ENCODE measurements at regions not wholly inside any gene's neighbourhood (a gene's known extent, or its start where the extent isn't known, plus 50 kb on each side); places are given as distances from the start of the nearest gene placed in this dataset.

DNA sequence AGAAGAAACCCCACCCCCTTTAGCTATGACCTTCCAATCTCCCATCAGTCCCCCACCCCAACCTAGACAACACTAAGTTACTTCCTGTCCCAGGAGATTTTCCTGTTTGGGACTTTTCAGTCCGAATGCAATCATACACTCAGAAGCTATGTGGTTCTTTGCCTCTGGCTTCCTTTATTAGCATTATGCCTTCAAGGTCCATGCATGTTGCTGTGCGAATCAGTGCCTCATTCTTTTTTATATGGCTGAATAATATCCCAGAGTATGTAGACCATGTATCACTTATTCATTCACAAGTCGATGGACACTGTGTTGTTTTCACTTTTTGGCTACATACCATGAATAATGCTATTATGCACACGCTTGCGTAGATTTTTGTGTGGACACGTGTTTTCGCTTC is 292.1 kb upstream of the HDAC4 start:
- no peak for DNase-seq (ENCODE audit: low read depth)
- TF ChIP-seq, protein P1, sequence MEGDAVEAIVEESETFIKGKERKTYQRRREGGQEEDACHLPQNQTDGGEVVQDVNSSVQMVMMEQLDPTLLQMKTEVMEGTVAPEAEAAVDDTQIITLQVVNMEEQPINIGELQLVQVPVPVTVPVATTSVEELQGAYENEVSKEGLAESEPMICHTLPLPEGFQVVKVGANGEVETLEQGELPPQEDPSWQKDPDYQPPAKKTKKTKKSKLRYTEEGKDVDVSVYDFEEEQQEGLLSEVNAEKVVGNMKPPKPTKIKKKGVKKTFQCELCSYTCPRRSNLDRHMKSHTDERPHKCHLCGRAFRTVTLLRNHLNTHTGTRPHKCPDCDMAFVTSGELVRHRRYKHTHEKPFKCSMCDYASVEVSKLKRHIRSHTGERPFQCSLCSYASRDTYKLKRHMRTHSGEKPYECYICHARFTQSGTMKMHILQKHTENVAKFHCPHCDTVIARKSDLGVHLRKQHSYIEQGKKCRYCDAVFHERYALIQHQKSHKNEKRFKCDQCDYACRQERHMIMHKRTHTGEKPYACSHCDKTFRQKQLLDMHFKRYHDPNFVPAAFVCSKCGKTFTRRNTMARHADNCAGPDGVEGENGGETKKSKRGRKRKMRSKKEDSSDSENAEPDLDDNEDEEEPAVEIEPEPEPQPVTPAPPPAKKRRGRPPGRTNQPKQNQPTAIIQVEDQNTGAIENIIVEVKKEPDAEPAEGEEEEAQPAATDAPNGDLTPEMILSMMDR (IDR thresholded peaks at IDR 0.05; ENCODE audit: insufficient read depth, low read depth, low read length), result no peak
- H3K4me3 ChIP-seq (ENCODE audit: low read depth, low read length), result no peak overlapping the region

DNA sequence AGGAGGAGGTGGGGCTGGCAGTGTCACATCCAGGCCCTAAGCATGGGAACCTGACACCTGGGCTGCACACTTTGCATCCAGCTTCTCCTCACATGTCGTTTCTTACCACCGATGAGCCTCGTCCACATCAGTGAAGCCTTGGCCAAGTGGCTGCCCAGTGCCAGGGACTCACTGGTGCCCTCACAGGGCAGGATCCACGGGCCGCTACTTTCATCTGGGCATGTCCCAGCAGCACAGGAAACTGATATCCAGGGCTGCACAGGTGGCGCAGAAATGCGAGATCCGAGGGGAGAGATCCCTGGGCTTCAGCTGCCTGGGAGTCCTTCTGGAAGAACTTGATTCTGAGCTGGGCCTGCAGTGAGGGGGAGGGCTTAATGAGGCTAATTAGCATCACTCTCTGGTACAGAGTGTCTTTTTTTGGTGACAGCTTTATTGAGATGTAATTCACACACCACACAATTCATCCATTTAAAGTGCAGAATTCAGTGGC is 291.6 kb upstream of the HDAC4 start:
- TF ChIP-seq, protein P1 (IDR thresholded peaks at IDR 0.05; ENCODE audit: insufficient read depth, low read depth, low read length), result no peak
- no peak for DNase-seq (ENCODE audit: low read depth)
- H3K4me3 ChIP-seq (ENCODE audit: low read depth, low read length), result no peak overlapping the region

DNA sequence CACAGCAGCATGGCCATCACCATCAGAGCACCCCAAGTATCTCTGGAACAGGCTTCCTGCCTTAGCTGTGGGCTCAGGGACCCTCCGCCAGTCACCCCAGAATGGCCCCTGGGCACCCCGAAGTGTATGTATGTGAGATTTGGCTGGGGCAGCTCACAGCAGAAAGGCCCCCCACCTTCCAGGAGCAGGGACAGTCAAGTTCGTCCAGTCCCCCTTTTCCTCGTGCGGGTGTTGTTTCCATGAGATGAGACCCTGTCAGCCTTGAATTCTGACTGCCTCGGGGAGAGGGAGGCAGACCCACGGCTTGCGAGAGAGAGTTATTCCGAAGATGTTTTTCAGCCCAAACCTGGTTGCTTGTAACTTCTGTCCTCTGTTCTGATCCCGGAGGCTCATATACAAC is 290.9 kb upstream of the HDAC4 start:
- TF ChIP-seq, protein P1 (IDR thresholded peaks at IDR 0.05; ENCODE audit: insufficient read depth, low read depth, low read length), result no peak
- H3K4me3 ChIP-seq (ENCODE audit: low read depth, low read length), result no peak overlapping the region
- no peak for DNase-seq (ENCODE audit: low read depth)

DNA sequence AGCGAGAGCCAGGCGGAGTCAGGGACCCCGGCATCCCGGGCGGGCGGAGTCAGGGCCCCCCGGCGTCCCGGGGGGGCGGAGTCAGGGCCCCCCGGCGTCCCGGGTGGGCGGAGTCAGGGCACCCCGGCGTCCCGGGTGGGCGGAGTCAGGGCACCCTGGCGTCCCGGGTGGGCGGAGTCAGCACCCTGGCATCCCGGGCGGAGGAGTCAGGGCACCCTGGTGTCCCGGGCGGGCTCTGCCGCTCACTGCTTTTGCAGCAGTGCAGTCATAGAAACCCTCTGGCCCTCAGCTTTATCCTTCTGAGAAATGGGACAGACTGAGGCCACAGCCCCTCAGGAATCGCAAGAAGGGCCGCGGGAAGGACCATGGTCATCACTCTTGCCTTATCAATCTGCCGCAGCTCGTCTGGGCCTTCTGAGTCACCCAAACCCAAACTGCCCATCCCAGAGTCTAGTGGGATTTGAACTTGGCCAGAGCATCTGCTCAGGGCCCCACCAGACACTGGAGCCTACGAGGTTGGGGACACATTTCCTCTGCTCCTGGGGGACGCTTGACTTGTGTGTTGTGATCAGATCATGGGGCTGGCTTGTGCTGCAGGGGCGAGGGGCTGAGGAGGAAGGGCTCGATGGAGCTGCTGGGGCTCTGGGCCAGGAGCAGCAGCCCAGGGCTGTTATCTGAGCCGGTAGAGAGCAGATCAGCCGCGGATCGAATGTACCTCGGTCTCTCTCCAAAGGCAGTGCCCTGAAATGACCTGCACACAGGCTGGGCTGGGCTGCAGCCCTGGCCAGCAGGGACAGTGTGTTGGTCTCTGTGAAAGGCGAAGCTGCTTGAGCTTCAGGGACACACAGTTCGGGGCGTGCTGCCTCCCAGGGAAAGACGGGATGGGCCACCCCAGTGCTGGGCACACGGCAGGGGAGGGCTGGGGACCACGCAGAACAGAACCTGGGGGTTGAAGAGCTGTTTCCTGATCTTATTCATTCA is 290.1 kb upstream of the HDAC4 start:
- DNase-seq (ENCODE audit: low read depth), result no peak
- TF ChIP-seq, protein P1 (IDR thresholded peaks at IDR 0.05; ENCODE audit: insufficient read depth, low read depth, low read length), result no peak
- no peak overlapping the region for H3K4me3 ChIP-seq (ENCODE audit: low read depth, low read length)

DNA sequence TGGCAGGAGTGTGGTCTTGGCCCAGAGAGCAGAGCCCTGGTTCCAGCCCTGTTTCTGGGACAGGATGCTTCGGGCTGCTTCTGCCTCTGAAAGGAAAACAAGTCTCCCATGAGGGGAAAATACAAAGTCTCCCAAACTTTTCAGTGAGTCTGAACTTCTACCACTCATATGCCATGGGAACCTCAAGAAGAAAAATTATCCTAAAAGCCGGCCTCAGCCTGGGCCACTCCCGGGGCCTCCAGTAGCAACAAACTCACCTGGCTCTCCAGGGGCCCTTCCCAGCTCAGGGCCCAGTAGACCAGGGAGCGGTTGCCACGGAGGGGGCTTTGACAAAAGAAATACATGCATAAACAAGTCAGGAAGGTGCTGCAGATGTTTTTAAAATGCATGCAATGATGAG is 289.2 kb upstream of the HDAC4 start:
- TF ChIP-seq, protein P1 (IDR thresholded peaks at IDR 0.05; ENCODE audit: insufficient read depth, low read depth, low read length), result no peak
- DNase-seq (ENCODE audit: low read depth), result no peak
- no peak overlapping the region for H3K4me3 ChIP-seq (ENCODE audit: low read depth, low read length)

DNA sequence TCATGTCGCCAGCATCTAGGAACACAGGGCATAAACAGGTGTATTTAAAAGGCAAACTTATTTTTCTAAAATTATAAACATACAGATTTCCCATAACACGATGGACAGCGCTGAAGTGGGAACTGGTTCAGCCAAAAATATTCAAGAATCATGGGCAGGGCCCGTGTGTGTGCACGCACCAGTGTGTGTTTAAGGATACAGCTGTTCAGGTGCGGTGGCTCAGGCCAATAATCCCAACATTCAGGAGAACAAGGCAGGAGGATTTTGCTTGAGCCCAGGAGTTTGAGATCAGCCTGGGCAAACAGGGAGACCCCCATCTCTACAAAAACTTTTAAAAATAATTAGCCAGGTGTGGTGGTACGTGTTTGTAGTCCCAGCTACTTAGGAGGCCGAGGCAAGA is 288.6 kb upstream of the HDAC4 start:
- TF ChIP-seq, protein P1 (IDR thresholded peaks at IDR 0.05; ENCODE audit: insufficient read depth, low read depth, low read length), result no peak

More for the DNA sequence above, 288.6 kb upstream of the HDAC4 start:
- no peak overlapping the region for H3K4me3 ChIP-seq (ENCODE audit: low read depth, low read length)
- DNase-seq (ENCODE audit: low read depth), result no peak
